ENCODE measurements at regions not wholly inside any gene's neighbourhood (a gene's known extent, or its start where the extent isn't known, plus 50 kb on each side); places are given as distances from the start of the nearest gene placed in this dataset.
A peak's percentile ranks its signal among the peaks of the same experiment; 100 is the strongest.
"Not testable (repeated sequence)": the region's sequence is repeated elsewhere in the genome, so short reads cannot be mapped to it uniquely, and the experiment has no call there.

GRCh38 chr2:195572895-195573683, 83.9 kb upstream of the SLC39A10 start:
- no peak for DNase-seq (ENCODE audit: low spot score)

- no peak for DNase-seq (ENCODE audit: low spot score)
Observed at GRCh38 chr2:195570329-195570728, 86.7 kb upstream of the SLC39A10 start.

- no peak for DNase-seq (ENCODE audit: low spot score)
Observed at GRCh38 chr2:195569255-195569654, 87.8 kb upstream of the SLC39A10 start.

GRCh38 chr2:195564625-195565135, 92.3 kb upstream of the SLC39A10 start:
- DNase-seq (ENCODE audit: low spot score): not testable (repeated sequence)

- peak; percentile 44 for DNase-seq (ENCODE audit: low spot score)
Observed at GRCh38 chr2:195563857-195564512, 93.0 kb upstream of the SLC39A10 start.

- DNase-seq (ENCODE audit: low spot score): no peak
Observed at GRCh38 chr2:195562570-195563566, 94.2 kb upstream of the SLC39A10 start.

- peak; percentile 51 for DNase-seq (ENCODE audit: low spot score)
Observed at GRCh38 chr2:195561116-195561921, 95.7 kb upstream of the SLC39A10 start.

GRCh38 chr2:195560209-195560895, 96.7 kb upstream of the SLC39A10 start:
- DNase-seq (ENCODE audit: low spot score): no peak

- DNase-seq (ENCODE audit: low spot score): peak; percentile 65
Observed at GRCh38 chr2:195559431-195559914, 97.6 kb upstream of the SLC39A10 start.

- DNase-seq (ENCODE audit: low spot score): no peak
Observed at GRCh38 chr2:195555971-195556370, 101.1 kb upstream of the SLC39A10 start.

GRCh38 chr2:195552581-195552980, 104.4 kb upstream of the SLC39A10 start:
- no peak for DNase-seq (ENCODE audit: low spot score)

GRCh38 chr2:195548198-195548940, 108.7 kb upstream of the SLC39A10 start:
- DNase-seq (ENCODE audit: low spot score): no peak

GRCh38 chr2:195547268-195547840, 109.7 kb upstream of the SLC39A10 start:
- DNase-seq (ENCODE audit: low spot score): not testable (repeated sequence)

GRCh38 chr2:195545811-195546210, 111.2 kb upstream of the SLC39A10 start:
- DNase-seq (ENCODE audit: low spot score): no peak

- DNase-seq (ENCODE audit: low spot score): no peak
Observed at GRCh38 chr2:195543902-195544894, 112.8 kb upstream of the SLC39A10 start.

- no peak for DNase-seq (ENCODE audit: low spot score)
Observed at GRCh38 chr2:195543063-195543462, 114.0 kb upstream of the SLC39A10 start.

GRCh38 chr2:195542067-195542466, 115.0 kb upstream of the SLC39A10 start:
- no peak for DNase-seq (ENCODE audit: low spot score)

- DNase-seq (ENCODE audit: low spot score): no peak
Observed at GRCh38 chr2:195538937-195539336, 118.1 kb upstream of the SLC39A10 start.

Data from umbilical cord (tissue), 1 donor.